Uterus (tissue), 2 donors: ENCODE measurements at regions not wholly inside any gene's neighbourhood (a gene's known extent, or its start where the extent isn't known, plus 50 kb on each side); places are given as distances from the start of the nearest gene placed in this dataset.

ENCODE experiments used
- POLR2A ChIP-seq, 2 donors: fragments of 450-650 bp; IDR thresholded peaks; one replicate each; pipeline ENCODE4 v1.6.1; 2016; ENCODE audit warnings: antibody characterized with exemption in 2 of 2, mild to moderate bottlenecking in 1 of 2, moderate library complexity in 1 of 2
- TF ChIP-seq, protein P1 (sequence below), 4 experiments: fragments of 200-600 bp in 2 of 4; fragments of 450-650 bp in 2 of 4; sonication (generic) in 2 of 4; IDR thresholded peaks; one replicate each; pipeline ENCODE4 v1.5.1; 2016 to 2019; ENCODE audit warnings: antibody characterized with exemption in 4 of 4, mild to moderate bottlenecking in 2 of 4, moderate library complexity in 1 of 4

DNA sequence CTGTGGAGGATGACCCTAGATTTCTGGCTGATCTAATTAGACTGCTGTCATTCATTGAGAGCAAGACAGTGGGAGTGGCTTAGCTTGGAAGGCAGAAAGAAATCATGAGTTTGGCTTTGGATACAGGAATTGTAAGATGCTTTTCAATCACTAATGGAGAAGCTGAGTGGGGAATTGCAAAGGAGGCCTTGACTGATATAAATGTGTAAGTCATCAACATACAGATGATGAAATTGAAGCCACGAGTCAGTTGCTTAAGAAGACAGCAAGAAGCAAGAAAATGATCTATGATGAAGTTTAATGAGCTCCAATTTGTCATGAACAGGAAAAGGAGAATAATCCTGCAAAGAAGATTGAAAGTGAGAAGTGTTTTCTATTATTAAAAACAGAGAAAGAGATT, 136.7 kb upstream of the C1QTNF7 start:
- TF ChIP-seq, protein P1, sequence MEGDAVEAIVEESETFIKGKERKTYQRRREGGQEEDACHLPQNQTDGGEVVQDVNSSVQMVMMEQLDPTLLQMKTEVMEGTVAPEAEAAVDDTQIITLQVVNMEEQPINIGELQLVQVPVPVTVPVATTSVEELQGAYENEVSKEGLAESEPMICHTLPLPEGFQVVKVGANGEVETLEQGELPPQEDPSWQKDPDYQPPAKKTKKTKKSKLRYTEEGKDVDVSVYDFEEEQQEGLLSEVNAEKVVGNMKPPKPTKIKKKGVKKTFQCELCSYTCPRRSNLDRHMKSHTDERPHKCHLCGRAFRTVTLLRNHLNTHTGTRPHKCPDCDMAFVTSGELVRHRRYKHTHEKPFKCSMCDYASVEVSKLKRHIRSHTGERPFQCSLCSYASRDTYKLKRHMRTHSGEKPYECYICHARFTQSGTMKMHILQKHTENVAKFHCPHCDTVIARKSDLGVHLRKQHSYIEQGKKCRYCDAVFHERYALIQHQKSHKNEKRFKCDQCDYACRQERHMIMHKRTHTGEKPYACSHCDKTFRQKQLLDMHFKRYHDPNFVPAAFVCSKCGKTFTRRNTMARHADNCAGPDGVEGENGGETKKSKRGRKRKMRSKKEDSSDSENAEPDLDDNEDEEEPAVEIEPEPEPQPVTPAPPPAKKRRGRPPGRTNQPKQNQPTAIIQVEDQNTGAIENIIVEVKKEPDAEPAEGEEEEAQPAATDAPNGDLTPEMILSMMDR (IDR thresholded peaks at IDR 0.05) = no peak
- TF ChIP-seq POLR2A (IDR thresholded peaks at IDR 0.05) = no peak
